OCI-M2 (cell line): ENCODE measurements at regions not wholly inside any gene's neighbourhood (a gene's known extent, or its start where the extent isn't known, plus 50 kb on each side); places are given as distances from the start of the nearest gene placed in this dataset.

ENCODE experiments used
- DNase-seq: peaks from one replicate; lab custom pipeline; 2025; ENCODE audit not compliant: unreplicated experiment; lab: John Stamatoyannopoulos, UW

DNA sequence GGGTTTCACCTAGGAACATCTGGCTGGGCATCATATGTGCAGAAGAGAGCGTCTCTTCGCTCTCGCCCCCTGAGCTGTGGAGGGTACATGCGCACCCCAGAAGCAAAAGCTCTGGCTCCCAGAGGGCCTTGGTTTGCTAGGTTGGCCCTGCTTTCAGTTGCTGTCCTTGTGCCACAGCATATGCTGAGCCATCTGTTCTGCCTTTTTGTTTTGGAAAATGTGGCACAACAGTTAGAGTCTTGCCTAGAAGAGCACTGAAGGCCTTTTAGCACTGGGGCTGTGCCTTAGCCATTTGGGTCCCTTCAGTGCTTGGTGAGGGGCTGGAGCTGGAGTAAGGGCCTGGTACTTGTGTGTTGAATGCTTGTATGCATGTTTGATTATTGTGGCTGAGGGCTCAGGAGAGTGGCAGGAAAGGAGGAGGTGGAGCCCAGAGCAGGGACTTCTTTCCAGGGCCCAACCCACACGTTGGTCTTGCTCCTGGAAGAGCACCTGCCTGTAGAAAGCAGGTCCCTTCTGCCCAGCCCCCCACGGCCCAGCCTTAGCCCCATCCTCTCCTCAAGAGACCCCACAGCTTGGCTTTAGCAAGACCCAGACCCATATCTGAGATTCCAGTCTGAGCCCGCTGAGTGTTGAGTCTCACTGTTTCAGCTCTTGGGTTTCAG is 113.7 kb downstream of the SLC25A47 start:
- DNase-seq = no peak

DNA sequence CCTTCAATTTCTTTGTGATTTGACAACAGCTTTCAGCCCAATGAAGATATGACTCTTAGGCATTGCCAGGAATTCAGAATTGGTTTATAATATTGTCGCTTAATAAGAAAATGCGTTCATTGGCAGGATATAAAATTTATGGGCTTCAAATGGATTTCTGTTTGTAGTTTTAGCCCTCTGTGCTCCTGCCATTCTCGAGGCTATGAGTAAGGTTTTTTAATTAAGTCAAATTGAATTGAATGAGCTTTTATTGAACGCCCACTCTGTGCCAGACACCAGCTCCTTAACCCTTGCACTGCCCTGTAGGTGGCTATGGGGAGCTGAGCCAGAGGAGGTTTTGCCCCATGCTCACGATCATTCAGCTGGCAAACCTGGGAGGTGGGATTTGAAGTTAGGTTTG is 115.1 kb downstream of the SLC25A47 start:
- DNase-seq = no peak

DNA sequence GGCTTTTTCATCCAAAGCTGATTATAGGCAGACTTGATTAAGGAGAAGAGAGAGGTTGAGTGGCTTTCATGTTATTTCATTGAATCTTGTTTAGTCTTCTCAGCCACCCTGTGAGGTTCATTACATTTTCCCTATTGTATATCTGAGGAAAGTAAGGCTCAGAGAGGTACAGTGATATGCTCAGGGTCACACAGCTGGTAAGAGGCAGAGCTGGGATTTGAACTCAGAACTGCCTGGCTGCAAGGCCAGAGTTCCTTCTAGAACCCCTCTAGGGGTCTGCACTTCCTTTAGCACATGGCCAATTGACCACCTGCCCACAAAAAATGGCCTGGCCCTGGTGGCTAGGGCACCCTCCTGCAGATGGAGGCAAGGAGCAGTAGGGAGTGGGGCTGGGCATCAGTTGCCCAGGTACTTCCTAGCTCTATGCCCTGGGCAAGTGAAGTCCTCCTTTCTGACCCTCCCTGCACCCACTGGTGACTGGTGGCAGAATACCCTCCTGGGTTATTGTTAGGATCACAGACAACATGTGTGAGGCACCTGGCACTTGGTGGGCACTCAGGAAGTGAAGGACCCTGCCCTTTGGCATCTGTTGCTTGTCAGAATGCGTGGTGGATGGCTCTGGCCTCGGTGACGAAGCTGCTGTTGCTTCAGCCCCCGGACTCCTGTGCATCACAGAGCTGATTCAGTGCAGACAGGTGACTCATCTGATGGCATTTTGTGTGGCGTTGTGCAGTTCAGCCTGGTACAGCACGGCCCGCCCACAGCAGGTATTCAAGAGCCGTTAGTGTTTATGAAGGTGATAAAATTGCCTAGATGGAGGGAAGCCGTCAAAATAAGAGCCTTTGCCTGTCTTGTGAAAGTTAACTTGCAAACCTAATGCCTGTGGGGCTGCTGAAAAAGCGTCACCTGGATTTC is 115.8 kb downstream of the SLC25A47 start:
- no peak for DNase-seq

DNA sequence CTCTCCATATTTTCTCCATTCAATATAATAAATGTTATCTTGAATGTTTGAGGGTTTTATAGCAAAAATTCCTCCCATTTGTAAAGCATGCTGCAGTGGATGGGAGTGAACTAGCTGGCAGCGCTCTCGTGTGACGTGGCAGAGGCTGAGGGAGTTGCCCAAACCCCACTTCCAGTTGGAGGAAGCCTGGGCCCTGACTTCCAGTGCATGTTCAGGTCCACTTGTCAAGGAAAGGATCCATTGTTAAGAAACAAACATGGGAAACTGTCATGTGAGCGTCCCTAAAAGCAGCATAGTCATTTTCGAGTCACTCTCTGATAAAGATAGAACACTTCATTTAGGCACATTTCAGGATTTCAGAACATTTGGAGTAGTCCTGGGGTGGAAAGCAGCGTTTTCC is 116.6 kb downstream of the SLC25A47 start:
- no peak for DNase-seq

DNA sequence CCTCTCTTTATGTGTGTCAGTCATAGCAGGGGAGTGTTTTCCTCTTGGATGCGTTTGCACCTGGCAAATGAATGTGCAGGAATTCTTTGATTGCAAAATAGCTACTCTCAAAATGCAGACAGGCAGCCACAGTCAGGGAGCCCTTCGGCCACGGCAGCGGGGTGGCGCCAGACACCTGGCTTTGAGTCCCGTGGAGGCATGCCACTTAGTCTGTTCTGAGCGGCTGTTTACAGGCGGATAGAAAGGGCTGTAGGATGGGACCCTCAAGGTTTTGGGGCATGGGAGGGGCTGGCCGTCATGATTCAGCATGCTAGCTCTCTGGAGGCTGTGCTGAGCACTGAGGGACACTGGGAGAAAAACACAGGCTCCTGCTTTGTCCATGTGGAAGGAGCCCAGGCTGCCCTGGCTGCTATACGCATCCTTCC is 117.1 kb downstream of the SLC25A47 start:
- DNase-seq = peak; percentile 83

DNA sequence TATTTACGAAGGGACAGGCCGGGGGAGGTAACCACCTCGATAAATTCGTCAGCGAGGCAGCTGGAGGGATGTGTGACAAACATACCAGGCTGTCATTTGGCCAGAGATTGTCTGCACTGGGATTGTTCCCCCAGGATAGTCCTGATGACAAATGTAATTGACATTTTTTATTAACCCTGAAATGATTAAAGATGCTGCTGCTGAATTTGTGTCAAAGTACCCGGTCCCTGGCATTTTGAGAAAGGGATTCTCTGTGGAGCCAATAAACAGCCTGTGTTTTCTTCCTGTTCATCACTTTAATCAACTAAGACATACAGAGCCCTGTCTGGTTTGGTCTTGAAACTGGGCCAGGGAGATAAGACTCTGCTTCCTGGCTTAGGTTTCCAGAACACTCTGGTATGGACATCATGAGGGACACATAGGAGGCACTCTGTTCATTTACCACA is 117.6 kb downstream of the SLC25A47 start:
- DNase-seq = peak; percentile 64

DNA sequence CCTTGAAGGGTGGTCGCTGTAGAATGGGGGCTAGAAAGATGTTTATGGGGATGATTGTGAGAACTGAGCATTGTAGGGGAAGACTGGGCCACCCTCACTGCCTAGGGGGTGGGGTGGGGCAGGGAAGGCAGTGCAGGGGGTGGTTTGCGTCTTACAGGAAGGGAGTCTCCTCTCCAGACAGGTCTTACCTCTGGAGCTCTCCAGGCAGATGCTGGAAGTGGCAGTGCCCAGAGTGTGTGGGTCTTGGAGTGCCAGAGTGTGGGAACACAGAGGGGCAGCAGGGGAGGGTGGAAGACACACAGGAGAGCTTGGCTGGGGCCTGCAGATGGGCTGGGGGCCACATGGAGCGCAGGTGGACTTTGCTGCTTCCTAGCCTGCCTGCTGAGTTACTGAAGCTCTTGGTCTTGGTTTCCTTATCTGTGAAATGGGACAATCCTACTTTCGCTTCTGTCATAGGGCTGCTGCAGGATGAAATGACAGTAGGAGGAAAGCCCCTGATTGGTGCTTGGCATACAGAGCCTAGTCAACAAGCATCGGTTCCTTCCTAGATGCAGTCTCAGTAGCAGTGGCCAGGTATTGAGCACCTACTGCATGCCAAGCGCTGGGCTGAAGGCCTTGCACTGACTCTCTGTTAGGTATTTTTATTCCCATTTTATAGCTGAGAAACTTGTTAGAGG is 118.3 kb downstream of the SLC25A47 start:
- no peak for DNase-seq

DNA sequence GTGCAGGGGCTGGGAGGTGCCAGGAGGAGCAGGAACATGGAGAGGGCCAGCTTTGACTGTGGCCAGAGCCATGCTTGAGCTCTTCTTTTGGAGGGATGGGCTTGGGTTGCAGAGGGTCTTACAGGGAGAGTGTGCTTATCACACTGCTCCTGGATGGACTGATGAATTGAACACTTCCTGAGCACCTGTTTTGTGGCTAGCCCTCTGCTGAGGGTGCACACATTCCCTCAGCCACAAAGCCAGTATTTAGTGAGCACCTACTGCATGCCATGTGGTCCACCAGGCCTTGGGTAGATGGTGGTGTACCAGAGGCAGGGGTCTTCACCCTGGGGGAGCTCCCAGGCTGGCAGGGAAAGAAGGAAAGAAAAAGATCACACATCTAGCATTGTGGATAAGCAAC is 118.9 kb downstream of the SLC25A47 start:
- DNase-seq = no peak

DNA sequence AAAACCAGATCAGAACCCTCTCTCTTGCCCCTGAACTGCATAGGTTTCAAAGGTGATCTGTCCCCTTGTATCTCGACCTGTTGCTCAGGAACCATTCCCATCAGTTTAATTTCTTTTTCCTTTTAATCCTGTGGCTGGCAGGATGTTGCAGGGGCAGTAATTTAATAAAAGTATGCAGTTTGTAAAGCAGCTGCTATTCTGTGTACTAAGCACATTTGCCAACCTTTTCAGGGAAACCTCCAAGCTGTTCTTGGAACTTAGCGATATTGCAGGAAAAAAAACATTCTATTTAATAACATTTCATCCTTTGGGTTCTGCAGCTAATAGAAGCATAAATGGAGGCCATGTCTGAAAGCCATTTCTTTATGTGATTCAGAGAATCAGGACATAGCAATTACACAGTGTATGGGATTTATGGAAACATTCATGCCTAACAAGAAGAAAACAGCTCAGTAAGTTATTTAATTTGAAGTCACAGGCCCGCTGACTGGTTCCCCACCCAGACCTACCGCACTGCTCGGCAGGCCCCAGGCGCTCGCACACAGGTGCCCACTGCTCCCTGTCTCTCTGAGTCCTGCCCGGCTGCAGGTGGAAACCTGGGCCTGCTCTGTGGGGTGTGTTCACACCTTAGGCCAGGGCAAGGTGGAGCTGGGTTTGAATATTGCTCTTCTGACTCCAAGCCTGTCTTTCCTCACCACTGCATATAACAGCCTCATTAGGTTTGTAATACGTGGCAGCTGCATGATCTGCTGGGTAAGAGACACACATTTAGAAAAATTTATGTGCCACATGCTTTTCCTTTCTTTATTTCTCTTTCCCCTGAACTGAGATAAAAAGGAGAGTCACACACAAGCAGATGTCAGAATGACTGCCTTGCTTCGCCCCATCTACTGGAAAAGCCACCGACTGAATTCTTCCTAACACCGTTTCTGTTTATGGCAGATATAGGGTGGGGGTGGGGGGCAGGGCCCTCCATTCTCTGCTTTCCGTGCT is 119.7 kb downstream of the SLC25A47 start:
- no peak for DNase-seq

DNA sequence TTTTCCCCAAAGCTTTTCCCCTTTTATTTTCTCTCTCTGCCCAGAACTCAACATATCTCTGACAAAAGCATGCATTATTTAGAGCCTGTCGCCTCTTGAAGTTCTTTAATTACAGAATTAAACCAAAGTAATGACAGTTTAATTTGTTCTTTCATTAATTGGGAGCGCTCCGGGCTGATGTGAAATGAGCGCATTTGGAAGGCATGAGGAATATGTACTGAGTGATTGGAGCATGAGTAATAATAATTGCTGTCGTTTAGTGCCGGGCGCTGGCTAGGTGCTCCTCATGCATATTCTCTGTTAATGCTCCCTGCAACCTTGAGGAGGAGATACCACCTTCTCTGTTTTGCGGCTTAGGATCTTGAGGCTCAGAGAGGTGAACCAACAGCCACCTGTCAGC is 120.5 kb downstream of the SLC25A47 start:
- DNase-seq = no peak

DNA sequence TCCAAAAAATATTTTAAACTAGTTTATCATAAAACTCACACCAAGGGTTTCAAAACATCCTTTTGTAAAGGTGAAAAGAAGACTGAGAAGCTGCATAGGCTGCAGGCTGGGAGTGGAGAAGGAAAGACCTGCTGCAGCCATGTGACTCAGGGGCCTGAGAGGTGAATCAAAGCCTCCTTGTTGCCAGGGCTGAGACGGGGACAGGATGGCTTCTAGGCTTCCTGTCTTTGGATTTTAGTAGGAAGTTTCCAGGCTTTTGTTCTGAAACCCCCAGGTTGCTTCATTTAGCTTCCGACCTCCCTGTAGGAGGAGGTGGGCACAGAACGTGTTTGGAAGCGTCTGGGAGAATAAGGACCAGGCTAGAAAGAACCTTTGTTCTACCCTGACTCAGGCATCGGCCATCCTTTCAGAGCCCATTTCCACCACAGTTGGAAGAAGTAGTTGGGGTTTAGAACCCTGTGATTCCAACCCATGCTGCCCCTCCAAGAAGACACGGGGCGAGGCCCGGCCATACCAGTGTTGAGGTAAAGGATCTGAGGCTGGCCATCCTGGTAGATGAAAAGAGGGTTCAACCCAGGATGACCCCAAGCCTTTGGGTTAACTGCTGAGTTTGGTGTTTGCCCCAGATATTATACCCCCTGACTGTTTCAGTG is 122.4 kb downstream of the SLC25A47 start:
- no peak for DNase-seq

DNA sequence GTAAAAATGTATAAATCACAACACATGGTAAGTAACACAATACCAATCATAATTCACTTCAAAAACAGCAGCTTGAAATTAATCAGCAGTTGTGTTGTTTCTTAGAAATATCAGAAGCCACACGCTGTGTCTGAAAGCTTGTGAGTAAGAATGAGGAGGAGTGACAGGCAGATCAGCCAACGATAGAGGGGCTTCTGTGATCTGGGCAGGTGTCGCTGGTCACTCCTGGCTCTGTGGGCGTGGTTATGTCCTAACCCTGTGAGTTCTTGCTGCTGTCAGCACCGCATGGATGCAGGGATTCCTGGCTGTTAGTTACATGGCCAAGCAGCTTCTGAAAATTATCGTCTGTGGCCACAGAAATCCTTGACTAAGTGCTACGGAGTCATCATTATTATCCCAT is 123.4 kb downstream of the SLC25A47 start:
- no peak for DNase-seq

DNA sequence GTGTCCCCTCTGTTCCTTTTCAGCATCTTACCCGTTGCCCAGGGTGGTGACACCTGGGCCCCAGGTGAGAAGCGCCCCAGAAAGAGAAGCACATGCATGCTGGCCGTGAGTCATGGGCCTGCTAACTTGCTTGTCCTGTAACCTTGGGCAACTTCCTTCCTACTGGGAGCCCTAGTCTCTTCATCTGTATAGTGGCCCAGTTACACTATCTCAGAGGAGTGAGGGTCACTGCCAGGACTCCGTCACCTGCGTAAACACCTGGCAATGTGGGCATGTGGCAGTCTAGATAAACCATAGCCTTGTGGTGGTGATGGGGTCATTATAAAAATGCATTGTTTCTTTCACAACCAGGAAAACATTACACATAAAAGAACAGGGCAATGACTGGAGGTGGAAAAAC is 125.2 kb downstream of the SLC25A47 start:
- DNase-seq = no peak

DNA sequence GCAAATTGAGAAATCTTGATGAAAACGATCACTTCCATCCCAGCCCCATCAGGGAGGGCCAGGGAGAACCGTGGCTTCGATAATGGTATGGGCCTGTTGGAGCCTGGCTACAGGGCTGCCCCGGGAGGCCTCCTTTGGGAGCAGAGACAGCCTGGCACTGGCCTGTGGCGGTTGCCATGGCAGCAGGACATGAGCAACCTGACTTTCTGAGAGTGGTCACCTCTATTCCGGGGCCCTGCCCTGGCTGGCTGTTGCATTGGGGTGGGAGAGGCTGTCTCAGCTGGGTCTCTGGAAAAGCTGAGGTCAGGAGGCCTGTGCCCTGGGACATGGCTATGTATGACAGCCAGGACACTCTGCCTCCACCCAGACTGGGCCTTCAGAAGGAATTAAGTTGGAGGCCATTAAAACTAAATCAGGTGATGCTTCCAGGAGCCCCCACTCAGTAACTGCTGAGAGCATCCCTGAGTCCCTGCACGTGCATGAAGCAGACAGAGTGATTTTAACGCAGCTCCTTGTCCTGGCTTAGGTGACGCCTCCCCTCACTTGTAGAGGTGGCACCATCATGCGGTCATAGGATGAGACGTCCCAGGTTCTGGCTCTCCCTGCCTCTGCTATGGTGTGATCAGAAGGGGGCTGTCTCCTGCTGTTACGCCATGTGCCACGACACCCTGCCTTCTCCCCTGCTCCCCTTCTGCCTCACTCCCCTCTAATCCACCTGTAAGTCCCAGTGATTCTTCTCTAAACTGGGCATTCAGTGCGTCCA is 126.3 kb downstream of the SLC25A47 start:
- DNase-seq = no peak

DNA sequence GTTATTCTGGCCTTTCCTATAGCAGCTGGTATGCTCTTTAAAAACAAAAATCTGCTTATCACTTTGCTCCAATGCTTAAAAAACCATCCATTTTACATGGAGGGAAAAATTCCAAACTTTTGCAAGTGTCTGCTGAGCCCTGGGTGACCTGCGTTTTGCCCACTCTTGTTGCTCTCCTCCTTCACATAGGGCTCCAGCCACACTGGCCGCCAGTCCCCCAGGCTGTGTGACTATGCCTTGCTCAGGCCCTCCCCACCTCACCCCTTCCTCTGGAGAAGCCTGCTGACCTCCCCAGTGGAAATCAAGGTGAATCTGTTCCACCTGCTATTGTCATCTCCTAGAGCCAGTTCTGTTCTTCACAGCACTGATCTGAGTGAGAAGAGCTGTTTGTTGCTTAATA is 126.9 kb downstream of the SLC25A47 start:
- no peak for DNase-seq

DNA sequence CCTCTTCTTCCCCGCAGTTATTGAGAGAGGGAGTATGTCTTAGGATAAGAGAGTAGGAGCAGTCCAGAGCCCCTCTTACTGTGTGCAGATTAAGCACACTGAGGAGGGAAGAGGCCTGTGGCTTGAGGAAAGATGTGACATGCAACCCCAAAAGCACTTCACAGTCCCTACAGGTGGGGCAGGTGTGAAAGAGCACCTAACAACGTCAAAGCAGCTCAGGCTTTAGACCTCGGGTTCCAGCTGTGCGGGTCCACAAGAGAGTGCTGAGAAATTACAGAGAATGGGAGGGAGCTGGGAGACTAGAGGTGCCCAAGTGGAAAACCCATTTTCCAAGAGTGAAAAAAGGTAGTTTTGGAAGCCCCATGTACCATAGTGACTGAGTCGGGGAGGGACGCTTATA is 127.6 kb downstream of the SLC25A47 start:
- DNase-seq = no peak

DNA sequence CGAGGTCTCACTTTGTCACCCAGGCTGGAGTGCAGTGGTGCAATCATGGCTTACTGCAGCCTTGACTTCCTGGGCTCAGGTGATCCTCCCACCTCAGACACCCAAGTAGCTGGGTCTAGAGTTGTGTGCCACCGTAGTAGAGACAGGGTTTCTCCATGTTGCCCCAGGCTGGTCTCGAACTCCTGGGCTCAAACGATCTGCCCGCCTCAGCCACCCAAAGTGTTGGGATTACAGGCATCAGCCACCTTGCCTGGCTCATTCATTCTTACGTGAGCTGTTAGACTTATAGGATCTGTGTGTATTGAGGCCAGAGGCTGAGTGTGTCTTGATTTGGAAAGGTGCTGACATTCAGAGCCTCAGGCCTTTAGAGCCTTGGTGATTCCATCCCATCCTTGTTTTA is 128.1 kb downstream of the SLC25A47 start:
- no peak for DNase-seq

DNA sequence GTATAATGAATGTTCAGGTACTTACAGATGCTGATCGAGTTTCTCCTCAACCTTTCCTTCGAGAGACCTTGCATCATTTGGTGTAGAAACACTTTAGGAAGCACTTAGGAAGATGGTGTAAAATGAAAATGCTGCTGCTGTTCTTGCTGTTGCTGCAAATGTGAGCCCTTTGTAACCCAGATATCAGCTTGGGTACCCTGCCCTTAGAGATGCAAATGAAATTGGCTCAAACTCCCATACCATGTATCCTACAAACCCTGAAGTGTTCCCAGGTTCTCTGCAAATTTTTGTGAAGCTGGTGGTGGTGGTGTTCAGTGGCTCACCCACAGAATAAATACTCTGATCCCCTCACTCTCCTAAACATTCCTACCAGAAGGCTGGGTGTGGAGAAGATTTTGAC is 130.8 kb downstream of the SLC25A47 start:
- DNase-seq = no peak

DNA sequence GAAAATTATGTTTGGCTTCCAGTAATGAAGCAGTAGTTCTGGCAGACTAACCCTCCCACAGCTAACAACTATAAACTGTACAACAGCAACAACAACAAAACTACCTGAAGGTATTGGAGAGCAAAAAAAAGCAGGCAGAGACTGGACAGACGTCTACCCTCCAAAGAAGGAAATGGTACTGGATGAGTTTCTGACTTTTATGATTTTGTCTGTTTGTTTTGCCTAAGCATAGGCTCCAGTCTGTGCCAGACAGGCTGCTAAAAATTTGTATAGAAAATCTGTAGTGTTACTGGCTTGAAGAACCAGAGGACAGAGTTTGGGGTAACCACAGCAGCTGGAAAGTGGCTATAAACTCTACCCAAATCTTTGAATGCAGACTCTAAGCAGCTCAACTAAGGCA is 131.3 kb downstream of the SLC25A47 start:
- DNase-seq = no peak
